ENCODE measurements at regions not wholly inside any gene's neighbourhood (a gene's known extent, or its start where the extent isn't known, plus 50 kb on each side); places are given as distances from the start of the nearest gene placed in this dataset.
A peak's percentile ranks its signal among the peaks of the same experiment; 100 is the strongest.

- DNase-seq, result peak; percentile 49
These were observed 139.4 kb upstream of the B3GALT2 start for GRCh38 chr1:193325771-193326170.

- DNase-seq, result peak; percentile 33
These were observed 138.6 kb upstream of the B3GALT2 start for GRCh38 chr1:193325042-193325441.

- DNase-seq, result peak; percentile 95
These were observed 135.8 kb upstream of the B3GALT2 start for GRCh38 chr1:193322211-193322610.

GRCh38 chr1:193321242-193321840 lies 134.9 kb upstream of the B3GALT2 start:
- peak; percentile 62 for DNase-seq

GRCh38 chr1:193320270-193320669 lies 133.9 kb upstream of the B3GALT2 start:
- no peak for DNase-seq

GRCh38 chr1:193318347-193318746 lies 131.9 kb upstream of the B3GALT2 start:
- peak; percentile 64 for DNase-seq

- DNase-seq, result no peak
These were observed 127.1 kb upstream of the B3GALT2 start for GRCh38 chr1:193313354-193314140.

- DNase-seq, result no peak
These were observed 126.0 kb upstream of the B3GALT2 start for GRCh38 chr1:193312432-193312831.

- DNase-seq, result no peak
These were observed 125.0 kb upstream of the B3GALT2 start for GRCh38 chr1:193311226-193311948.

GRCh38 chr1:193310564-193310963 lies 124.2 kb upstream of the B3GALT2 start:
- no peak for DNase-seq

- DNase-seq, result no peak
These were observed 123.6 kb upstream of the B3GALT2 start for GRCh38 chr1:193309936-193310475.

- no peak for DNase-seq
These were observed 122.0 kb upstream of the B3GALT2 start for GRCh38 chr1:193308438-193308837.

GRCh38 chr1:193306430-193306829 lies 120.0 kb upstream of the B3GALT2 start:
- DNase-seq, result no peak

Measured in fibroblast of skin of back (primary cell).